Duodenal mucosa (tissue), 2 donors: ENCODE measurements at regions not wholly inside any gene's neighbourhood (a gene's known extent, or its start where the extent isn't known, plus 50 kb on each side); places are given as distances from the start of the nearest gene placed in this dataset.
A peak's percentile ranks its signal among the peaks of the same experiment; 100 is the strongest.

Experiments
- H3K27ac ChIP-seq: one replicate; pipeline ENCODE4 v1.7.0; 2013; ENCODE audit warnings: low read depth, low read length
- H3K27me3 ChIP-seq, 2 donors: one replicate each; pipeline ENCODE4 v1.7.0; 2013; ENCODE audit warnings: low read length in 2 of 2, control low read depth in 1 of 2; ENCODE audit not compliant: insufficient read depth in 2 of 2, control insufficient read depth in 1 of 2
- H3K36me3 ChIP-seq, 2 donors: one replicate each; pipeline ENCODE4 v1.7.0; 2013; ENCODE audit warnings: low read length in 2 of 2, control low read depth in 1 of 2; ENCODE audit not compliant: insufficient read depth in 2 of 2, control insufficient read depth in 1 of 2
- H3K4me1 ChIP-seq, 2 donors: one replicate each; pipeline ENCODE4 v1.7.0; 2013; ENCODE audit warnings: low read length in 2 of 2, control low read depth in 1 of 2; ENCODE audit not compliant: insufficient read depth in 2 of 2, control insufficient read depth in 1 of 2
- H3K4me3 ChIP-seq, 2 donors: one replicate each; pipeline ENCODE4 v1.7.0; 2013; ENCODE audit warnings: low read length in 2 of 2, low read depth in 1 of 2
- H3K9ac ChIP-seq, 2 donors: one replicate each; pipeline ENCODE4 v1.7.0; 2013; ENCODE audit warnings: low read length in 2 of 2, low read depth in 1 of 2
- H3K9me3 ChIP-seq, 2 donors: one replicate each; pipeline ENCODE4 v1.7.0; 2013; ENCODE audit warnings: low read length in 2 of 2, control low read depth in 1 of 2; ENCODE audit not compliant: control insufficient read depth in 1 of 2

GRCh38 chr11:10358696-10359095 is 53.8 kb downstream of the ADM start:
- H3K9me3 ChIP-seq: no peaks in the 10 kb centered on the region
- no peak overlapping the region for H3K4me3 ChIP-seq
- H3K9ac ChIP-seq: no peak overlapping the region
- H3K27ac ChIP-seq: no peak overlapping the region
- no peaks in the 10 kb centered on the region for H3K4me1 ChIP-seq
- no peaks in the 10 kb centered on the region for H3K36me3 ChIP-seq
- no peaks in the 10 kb centered on the region for H3K27me3 ChIP-seq

DNA sequence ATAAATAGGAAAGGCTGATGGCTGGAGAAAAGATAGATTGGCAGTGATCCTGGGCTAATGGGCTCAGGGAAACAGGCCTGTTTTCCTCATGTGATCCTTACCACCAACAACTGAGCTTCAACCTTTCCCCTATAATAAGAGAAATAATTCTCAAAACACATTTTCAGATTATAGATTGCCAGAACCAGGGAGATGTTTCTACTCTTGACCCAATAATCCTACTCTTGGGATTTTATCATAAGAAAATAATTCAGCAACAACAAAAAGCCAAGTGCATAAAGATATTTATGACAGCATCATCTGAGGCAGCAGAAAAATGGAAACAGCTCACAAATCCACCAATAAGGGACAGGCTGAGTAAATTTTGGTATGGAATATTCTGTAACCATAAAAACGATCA is 54.3 kb downstream of the ADM start:
- Histone ChIP-seq H3K9me3 (no peaks in the 10 kb centered on the region), H3K4me3 (no peak overlapping the region), H3K27ac (no peak overlapping the region), H3K9ac (no peak overlapping the region), H3K27me3 (no peaks in the 10 kb centered on the region), H3K36me3 (no peaks in the 10 kb centered on the region), H3K4me1 (no peaks in the 10 kb centered on the region)

GRCh38 chr11:10360835-10361234 is 56.0 kb downstream of the ADM start:
- H3K27me3 ChIP-seq: no peaks in the 10 kb centered on the region
- no peak overlapping the region for H3K9ac ChIP-seq
- no peaks in the 10 kb centered on the region for H3K4me1 ChIP-seq
- no peak overlapping the region for H3K4me3 ChIP-seq
- no peaks in the 10 kb centered on the region for H3K9me3 ChIP-seq
- no peaks in the 10 kb centered on the region for H3K36me3 ChIP-seq
- no peak overlapping the region for H3K27ac ChIP-seq

DNA sequence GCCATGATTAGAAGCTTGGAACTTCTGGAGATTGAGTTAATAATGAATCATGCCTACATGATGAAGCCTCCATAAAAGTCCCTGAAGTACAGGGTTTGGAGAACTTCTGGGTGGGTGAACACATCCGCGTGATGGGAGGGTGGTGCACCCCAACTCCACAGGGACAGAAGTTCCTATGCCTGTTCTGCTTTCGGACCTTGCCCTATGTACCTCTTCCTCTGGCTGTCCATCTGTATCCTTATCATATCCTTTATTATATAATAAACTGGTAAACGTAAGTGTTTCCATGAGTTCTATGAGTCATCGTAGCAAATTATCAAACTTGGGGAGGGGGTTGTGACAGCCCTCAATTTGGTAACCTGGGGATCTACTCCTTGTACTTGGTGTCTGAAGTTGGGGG is 60.2 kb downstream of the ADM start:
- H3K27ac ChIP-seq: no peak overlapping the region
- H3K9me3 ChIP-seq: no peaks in the 10 kb centered on the region
- no peaks in the 10 kb centered on the region for H3K27me3 ChIP-seq
- H3K4me1 ChIP-seq: peaks cover 9 to 10% of the 10 kb centered on the region in 2 donors
- no peaks in the 10 kb centered on the region for H3K36me3 ChIP-seq
- H3K9ac ChIP-seq: no peak overlapping the region
- no peak overlapping the region for H3K4me3 ChIP-seq

GRCh38 chr11:10366568-10367331 is 61.9 kb downstream of the ADM start:
- Histone ChIP-seq H3K4me3 (peak overlapping the region in 1 of 2 donors; percentile 34), H3K27me3 (no peaks in the 10 kb centered on the region), H3K9me3 (no peaks in the 10 kb centered on the region), H3K27ac (no peak overlapping the region), H3K36me3 (no peaks in the 10 kb centered on the region), H3K9ac (no peak overlapping the region), H3K4me1 (peaks cover 9 to 10% of the 10 kb centered on the region in 2 donors)

- Histone ChIP-seq H3K27ac (no peak overlapping the region), H3K27me3 (no peaks in the 10 kb centered on the region), H3K9ac (no peak overlapping the region), H3K36me3 (no peaks in the 10 kb centered on the region), H3K4me1 (peaks cover 1% of the 10 kb centered on the region in 2 donors), H3K9me3 (no peaks in the 10 kb centered on the region), H3K4me3 (no peak overlapping the region)
Measured at GRCh38 chr11:10371926-10372641, 67.2 kb downstream of the ADM start.

DNA sequence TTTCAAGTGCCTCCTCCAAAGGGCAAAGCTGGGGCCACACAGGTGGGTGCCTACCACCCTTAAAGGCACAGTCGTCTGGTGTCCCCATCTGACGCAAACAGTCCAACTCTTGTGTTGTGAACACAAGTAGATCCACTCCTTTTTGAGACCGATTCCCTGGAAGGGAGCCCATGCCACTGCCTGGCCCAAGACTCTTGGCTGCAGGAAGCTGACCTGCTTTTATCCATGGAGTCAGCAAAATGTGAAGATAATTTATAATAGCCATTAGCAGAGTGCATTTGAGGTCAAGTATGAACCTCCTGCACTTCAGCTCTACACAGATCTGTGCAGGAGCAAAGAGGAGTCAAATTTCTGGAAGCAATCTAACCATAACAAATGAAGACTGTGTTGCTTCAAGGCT is 68.5 kb downstream of the ADM start:
- Histone ChIP-seq H3K4me1 (no peaks in the 10 kb centered on the region), H3K9ac (no peak overlapping the region), H3K9me3 (no peaks in the 10 kb centered on the region), H3K27me3 (no peaks in the 10 kb centered on the region), H3K27ac (no peak overlapping the region), H3K36me3 (no peaks in the 10 kb centered on the region), H3K4me3 (no peak overlapping the region)

DNA sequence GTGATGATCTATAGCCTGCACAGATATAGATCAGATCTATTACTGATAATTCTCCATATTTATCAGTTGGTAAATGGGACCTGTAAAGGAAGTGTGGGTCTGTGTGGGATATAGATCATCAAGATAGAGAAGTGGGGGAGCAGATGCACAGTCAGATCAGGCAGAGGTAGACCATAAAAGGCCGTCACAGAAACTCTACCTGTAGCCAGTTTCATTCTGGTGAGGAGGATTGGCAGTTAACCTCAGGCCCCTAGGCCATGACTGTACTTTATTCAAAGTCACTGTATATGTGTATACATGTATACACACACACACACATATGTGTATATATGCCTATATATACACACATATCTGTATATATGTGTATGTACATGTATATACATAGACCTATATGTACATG is 69.1 kb downstream of the ADM start:
- H3K4me1 ChIP-seq: no peaks in the 10 kb centered on the region
- H3K9ac ChIP-seq: no peak overlapping the region
- H3K4me3 ChIP-seq: no peak overlapping the region
- H3K27me3 ChIP-seq: no peaks in the 10 kb centered on the region
- no peaks in the 10 kb centered on the region for H3K36me3 ChIP-seq
- H3K9me3 ChIP-seq: no peaks in the 10 kb centered on the region
- no peak overlapping the region for H3K27ac ChIP-seq

DNA sequence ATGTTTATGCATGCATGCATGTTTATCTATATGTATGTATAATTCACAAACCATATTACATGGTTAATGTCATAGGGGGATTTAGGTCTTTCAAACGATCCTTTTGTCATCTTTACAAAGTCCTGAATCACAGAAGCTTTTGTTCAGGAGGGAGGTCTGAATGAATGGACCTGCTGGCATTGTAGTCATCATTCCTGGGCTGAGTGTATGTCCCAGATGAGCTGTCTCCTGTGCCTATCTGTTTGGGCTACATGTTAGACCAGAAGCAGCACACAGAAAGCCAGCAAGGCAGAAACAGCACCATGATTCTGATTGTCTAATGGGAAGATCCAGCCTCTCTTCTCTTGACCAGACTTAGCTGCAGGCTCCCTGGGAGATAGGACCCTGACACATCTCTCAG is 69.5 kb downstream of the ADM start:
- Histone ChIP-seq H3K4me3 (no peak overlapping the region), H3K27me3 (no peaks in the 10 kb centered on the region), H3K9ac (no peak overlapping the region), H3K27ac (no peak overlapping the region), H3K9me3 (no peaks in the 10 kb centered on the region), H3K4me1 (no peaks in the 10 kb centered on the region), H3K36me3 (no peaks in the 10 kb centered on the region)

GRCh38 chr11:10375280-10375971 is 70.6 kb downstream of the ADM start:
- Histone ChIP-seq H3K36me3 (no peaks in the 10 kb centered on the region), H3K4me1 (no peaks in the 10 kb centered on the region), H3K27ac (no peak overlapping the region), H3K4me3 (no peak overlapping the region), H3K9ac (no peak overlapping the region), H3K27me3 (no peaks in the 10 kb centered on the region), H3K9me3 (no peaks in the 10 kb centered on the region)
